ENCODE measurements at regions not wholly inside any gene's neighbourhood (a gene's known extent, or its start where the extent isn't known, plus 50 kb on each side); places are given as distances from the start of the nearest gene placed in this dataset.
A peak's percentile ranks its signal among the peaks of the same experiment; 100 is the strongest.

- Histone ChIP-seq H3K36me3 (no peaks in the 10 kb centered on the region), H3K4me1 (peaks cover 0 to 7% (median 0%) of the 10 kb centered on the region in 4 donors), H3K27me3 (no peaks in the 10 kb centered on the region), H3K9me3 (peaks cover 0 to 8% (median 0%) of the 10 kb centered on the region in 4 donors), H3K27ac (no peak overlapping the region), H3K4me3 (no peak overlapping the region)
- no peak for DNase-seq (ENCODE audit: low spot score in 2 of 2)
- 90 to 94% methylated on average over 2 of the region's 2 CpGs for WGBS, 2 donors
- TF ChIP-seq EP300 (IDR thresholded peaks at IDR 0.05) (no peak), CTCF (IDR thresholded peaks at IDR 0.05) (no peak), POLR2A (IDR thresholded peaks at IDR 0.05) (no peak)
These were observed 213.6 kb downstream of the RPS24 start for GRCh38 chr10:78247266-78247665.

DNA sequence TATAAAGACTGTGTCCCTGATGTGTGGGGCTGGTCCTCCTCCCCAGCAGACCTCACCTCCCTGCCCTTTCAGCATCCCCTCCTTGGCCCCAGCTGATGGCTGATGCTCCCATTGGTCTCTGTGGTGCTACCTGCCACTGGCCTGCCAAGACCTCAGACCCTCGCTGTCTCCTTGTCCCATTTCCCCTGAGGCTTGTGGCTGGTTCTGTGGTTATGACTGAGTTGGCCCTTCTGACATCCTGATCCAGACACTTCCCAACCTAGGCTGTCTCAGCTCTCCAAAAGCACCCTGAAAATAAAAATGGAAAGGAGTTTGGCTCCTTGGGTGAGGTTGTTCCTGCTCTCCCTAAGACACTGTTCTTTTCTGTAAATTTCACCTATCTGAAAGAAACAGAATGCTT, 214.2 kb downstream of the RPS24 start:
- WGBS, 2 donors = 79 to 93% methylated on average over 1 of the region's 1 CpG
- no peaks in the 10 kb centered on the region for H3K36me3 ChIP-seq
- TF ChIP-seq POLR2A (IDR thresholded peaks at IDR 0.05) (no peak), CTCF (IDR thresholded peaks at IDR 0.05) (no peak), EP300 (IDR thresholded peaks at IDR 0.05) (no peak)
- peaks cover 0 to 6% (median 0%) of the 10 kb centered on the region in 4 donors for H3K9me3 ChIP-seq
- peaks cover 0 to 7% (median 0%) of the 10 kb centered on the region in 4 donors for H3K4me1 ChIP-seq
- H3K4me3 ChIP-seq = no peak overlapping the region
- H3K27me3 ChIP-seq = no peaks in the 10 kb centered on the region
- H3K27ac ChIP-seq = no peak overlapping the region
- DNase-seq (ENCODE audit: low spot score in 2 of 2) = no peak

DNA sequence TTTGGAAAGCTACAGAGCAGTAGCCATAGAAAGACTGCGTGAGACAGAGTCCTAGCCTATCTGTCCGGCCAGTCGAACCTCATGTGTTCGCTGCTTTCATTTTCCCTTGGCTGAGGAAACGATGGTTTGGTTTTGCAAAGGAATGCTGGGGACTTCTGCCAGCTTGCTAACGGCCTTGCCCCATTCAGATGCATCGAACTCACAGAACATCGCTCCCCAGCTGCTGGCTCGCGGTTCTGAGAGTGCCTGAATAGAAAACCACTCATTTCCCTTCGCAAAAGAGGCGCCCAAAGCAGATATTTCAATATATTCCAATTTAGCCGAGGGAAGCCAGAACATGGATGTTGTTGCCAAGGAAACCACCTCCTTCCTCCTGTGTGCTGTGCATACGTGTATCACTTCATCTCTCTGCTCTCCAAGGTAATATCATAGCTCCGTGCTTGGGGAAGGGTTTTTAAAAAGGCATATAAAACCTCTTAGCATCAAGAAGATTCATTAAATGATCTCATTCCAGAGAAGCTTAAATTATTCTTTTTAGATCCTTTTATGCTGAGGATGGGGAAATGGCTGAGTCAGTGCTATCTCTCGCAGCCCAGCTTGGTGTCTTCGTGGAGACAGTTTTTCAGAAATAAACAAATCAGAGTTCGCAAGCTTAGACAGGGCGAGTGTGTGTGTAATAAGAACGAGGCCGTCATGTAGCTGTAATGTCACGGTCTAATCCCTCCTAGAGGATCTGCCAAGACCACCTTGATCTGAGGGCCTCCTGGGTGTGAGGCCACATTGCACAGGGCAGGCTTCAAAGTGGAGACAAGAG, 215.2 kb downstream of the RPS24 start:
- TF ChIP-seq POLR2A (IDR thresholded peaks at IDR 0.05) = no peak
- TF ChIP-seq CTCF (IDR thresholded peaks at IDR 0.05) = no peak
- no peak for TF ChIP-seq EP300 (IDR thresholded peaks at IDR 0.05)
- WGBS, 2 donors = 43 to 54% methylated on average over 22 of the region's 22 CpGs
- no peaks in the 10 kb centered on the region for H3K27me3 ChIP-seq
- no peaks in the 10 kb centered on the region for H3K9me3 ChIP-seq
- peak overlapping the region in 2 of 4 donors; percentile 8 to 26 for H3K27ac ChIP-seq
- no peaks in the 10 kb centered on the region for H3K36me3 ChIP-seq
- H3K4me3 ChIP-seq = peak overlapping the region in 1 of 4 donors; percentile 18
- H3K4me1 ChIP-seq = peaks cover 0 to 7% (median 0%) of the 10 kb centered on the region in 4 donors
- DNase-seq (ENCODE audit: low spot score in 2 of 2) = peak in 1 of 2 donors; percentile 28

DNA sequence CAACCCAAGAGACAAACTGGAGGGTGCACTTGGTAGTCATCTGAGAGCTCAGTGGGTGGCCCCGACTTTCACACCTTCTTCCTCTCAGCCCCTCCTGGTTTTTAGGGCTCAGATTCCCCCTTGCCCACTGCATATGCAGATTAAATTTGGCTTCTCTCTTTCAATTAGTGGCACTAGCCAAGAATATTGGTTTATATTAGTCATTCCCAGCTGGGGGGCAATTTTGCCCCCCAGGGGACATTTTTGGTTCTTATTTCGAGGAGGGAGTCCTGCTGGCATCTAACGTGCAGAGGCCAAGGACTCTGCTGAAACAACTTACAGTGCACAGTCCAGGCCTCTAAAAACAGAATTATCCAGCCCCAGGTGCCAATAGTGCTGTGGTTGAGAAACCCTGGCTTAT, 216.0 kb downstream of the RPS24 start:
- no peaks in the 10 kb centered on the region for H3K36me3 ChIP-seq
- TF ChIP-seq CTCF (IDR thresholded peaks at IDR 0.05) (no peak), EP300 (IDR thresholded peaks at IDR 0.05) (no peak), POLR2A (IDR thresholded peaks at IDR 0.05) (no peak)
- WGBS, 2 donors = 87% methylated on average over 3 of the region's 3 CpGs

DNA sequence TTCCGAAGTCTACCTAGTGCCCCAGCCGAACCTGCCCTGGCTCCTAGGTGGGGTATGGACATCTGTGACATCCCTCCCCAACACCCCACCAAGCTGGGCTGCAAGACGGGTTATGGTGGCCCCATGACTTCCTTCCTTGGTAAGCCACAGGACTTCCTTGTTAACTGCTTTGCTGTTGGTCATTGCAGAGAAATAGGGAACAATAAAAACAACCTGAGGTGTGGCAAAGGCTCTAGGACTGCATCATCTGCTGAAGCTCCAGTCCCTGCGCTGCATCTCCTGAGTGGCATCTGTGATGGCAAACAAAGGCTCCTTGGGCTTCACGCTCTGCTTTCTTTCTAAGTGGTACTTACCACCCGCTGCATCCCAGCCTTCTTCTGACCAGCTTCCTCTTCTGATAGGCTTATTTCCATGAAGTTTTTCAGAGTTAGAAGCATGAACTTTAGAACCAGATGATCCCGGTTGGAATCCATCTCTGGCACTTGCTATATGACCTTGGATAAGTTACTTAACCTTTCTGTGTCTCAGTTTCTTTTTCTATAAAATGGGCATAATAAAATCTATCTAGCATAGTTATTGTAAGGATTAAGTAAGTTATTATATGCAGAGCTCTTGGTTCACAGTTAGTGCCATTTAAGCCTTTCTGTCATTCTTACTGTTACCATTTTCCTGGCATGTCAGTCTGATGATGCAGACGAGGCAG, 216.8 kb downstream of the RPS24 start:
- Histone ChIP-seq H3K4me3 (no peak overlapping the region), H3K4me1 (peaks cover 0 to 8% (median 0%) of the 10 kb centered on the region in 4 donors), H3K9me3 (no peaks in the 10 kb centered on the region), H3K27me3 (no peaks in the 10 kb centered on the region), H3K27ac (no peak overlapping the region), H3K36me3 (no peaks in the 10 kb centered on the region)
- 79 to 80% methylated on average over 8 of the region's 8 CpGs for WGBS, 2 donors
- TF ChIP-seq EP300 (IDR thresholded peaks at IDR 0.05) (no peak), POLR2A (IDR thresholded peaks at IDR 0.05) (no peak), CTCF (IDR thresholded peaks at IDR 0.05) (no peak)
- no peak for DNase-seq (ENCODE audit: low spot score in 2 of 2)

More for the DNA sequence above, 216.0 kb downstream of the RPS24 start:
- Histone ChIP-seq H3K27me3 (no peaks in the 10 kb centered on the region), H3K27ac (no peak overlapping the region), H3K4me3 (no peak overlapping the region), H3K9me3 (no peaks in the 10 kb centered on the region), H3K4me1 (peaks cover 0 to 7% (median 0%) of the 10 kb centered on the region in 4 donors)
- DNase-seq (ENCODE audit: low spot score in 2 of 2) = no peak

Data from tibial nerve (tissue), 4 donors.